HG02981 (cell line): ENCODE measurements at regions not wholly inside any gene's neighbourhood (a gene's known extent, or its start where the extent isn't known, plus 50 kb on each side); places are given as distances from the start of the nearest gene placed in this dataset.

Source experiments
- ATAC-seq: cut with Tn5 transposase; IDR thresholded peaks from one replicate; pipeline ENCODE4 v1.9.1; 2021; ENCODE audit warnings: mild to moderate bottlenecking, moderate library complexity; ENCODE audit not compliant: unreplicated experiment

GRCh38 chr15:85847031-85847430, 52.3 kb upstream of the KLHL25 start:
- no peak for ATAC-seq

- ATAC-seq, result no peak
These were observed 55.2 kb upstream of the KLHL25 start for GRCh38 chr15:85849946-85850345.

GRCh38 chr15:85852969-85853368, 58.2 kb upstream of the KLHL25 start:
- no peak for ATAC-seq

- ATAC-seq, result peak; percentile 62
These were observed 59.8 kb upstream of the KLHL25 start for GRCh38 chr15:85854345-85855097.

- peak; percentile 90 for ATAC-seq
These were observed 64.1 kb upstream of the KLHL25 start for GRCh38 chr15:85858586-85859375.

- no peak for ATAC-seq
These were observed 64.9 kb upstream of the KLHL25 start for GRCh38 chr15:85859671-85860070.

- no peak for ATAC-seq
These were observed 65.9 kb upstream of the KLHL25 start for GRCh38 chr15:85860394-85861161.

- ATAC-seq, result no peak
These were observed 70.5 kb upstream of the KLHL25 start for GRCh38 chr15:85865070-85865684.

- no peak for ATAC-seq
These were observed 72.5 kb upstream of the KLHL25 start for GRCh38 chr15:85867250-85867649.

GRCh38 chr15:85869124-85869523, 74.4 kb upstream of the KLHL25 start:
- ATAC-seq, result no peak

- ATAC-seq, result no peak
These were observed 75.7 kb upstream of the KLHL25 start for GRCh38 chr15:85870216-85871014.

GRCh38 chr15:85871545-85871944, 76.8 kb upstream of the KLHL25 start:
- no peak for ATAC-seq

- ATAC-seq, result no peak
These were observed 77.4 kb upstream of the KLHL25 start for GRCh38 chr15:85872125-85872524.

GRCh38 chr15:85874236-85874635, 79.5 kb upstream of the KLHL25 start:
- ATAC-seq, result no peak

- no peak for ATAC-seq
These were observed 81.0 kb upstream of the KLHL25 start for GRCh38 chr15:85875756-85876155.

- no peak for ATAC-seq
These were observed 84.1 kb upstream of the KLHL25 start for GRCh38 chr15:85878828-85879225.

- no peak for ATAC-seq
These were observed 84.8 kb upstream of the KLHL25 start for GRCh38 chr15:85879334-85880163.

- ATAC-seq, result no peak
These were observed 85.9 kb upstream of the KLHL25 start for GRCh38 chr15:85880501-85881190.

- ATAC-seq, result no peak
These were observed 91.6 kb upstream of the KLHL25 start for GRCh38 chr15:85886309-85886811.
